Activated CD4-positive, alpha-beta T cell treated with anti-CD3 and anti-CD28 coated beads, Interleukin-10, Interleukin-2, amounts not matched to agents 100 ng/mL and 50 ng/mL, durations not matched to agents 16 hours and 8 hours (primary cell): ENCODE measurements at regions not wholly inside any gene's neighbourhood (a gene's known extent, or its start where the extent isn't known, plus 50 kb on each side); places are given as distances from the start of the nearest gene placed in this dataset.

Experiments used
- DNase-seq: peaks from one replicate; pipeline ENCODE4 v3.0.0-alpha.2; 2020

DNA sequence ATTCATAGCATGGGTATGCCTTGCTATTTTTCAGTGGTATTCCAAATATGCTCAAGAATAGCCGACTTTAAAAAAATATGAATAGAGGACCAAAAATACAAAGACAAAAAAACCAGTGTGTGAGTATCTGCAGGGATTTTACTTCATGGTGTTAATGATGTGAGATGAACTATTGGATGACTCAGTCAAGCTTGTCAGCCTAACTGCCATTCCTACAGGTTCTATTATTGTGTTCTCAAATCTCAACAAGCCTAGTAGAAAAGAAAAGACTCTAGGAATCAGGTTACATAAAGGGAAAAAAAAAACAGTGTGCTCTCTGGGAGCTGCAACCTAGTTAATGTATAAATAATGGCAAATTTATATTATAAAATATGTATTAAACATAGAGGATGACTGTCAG lies 588.4 kb upstream of the BTBD3 start:
- DNase-seq: no peak

- no peak for DNase-seq
These were observed 586.6 kb upstream of the BTBD3 start for GRCh38 chr20:11331096-11331495.

DNA sequence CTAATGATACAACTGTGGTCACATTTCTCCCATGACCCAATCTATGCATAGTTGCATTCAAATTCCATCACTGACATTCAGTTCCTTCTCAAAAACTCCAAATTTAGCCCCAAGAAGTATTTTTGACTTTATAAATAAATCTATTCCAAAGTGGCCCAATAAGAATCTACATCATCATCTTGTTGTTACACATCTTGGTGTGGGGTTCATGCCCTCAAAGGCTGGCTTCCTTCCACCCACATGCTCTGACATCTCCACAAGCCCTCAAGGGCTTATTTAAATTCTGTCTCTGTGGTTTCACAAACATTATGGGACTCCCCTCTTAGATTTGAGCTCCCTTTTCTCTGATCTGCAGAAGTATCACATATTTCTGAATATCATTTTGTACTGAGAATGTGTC lies 585.3 kb upstream of the BTBD3 start:
- no peak for DNase-seq

DNA sequence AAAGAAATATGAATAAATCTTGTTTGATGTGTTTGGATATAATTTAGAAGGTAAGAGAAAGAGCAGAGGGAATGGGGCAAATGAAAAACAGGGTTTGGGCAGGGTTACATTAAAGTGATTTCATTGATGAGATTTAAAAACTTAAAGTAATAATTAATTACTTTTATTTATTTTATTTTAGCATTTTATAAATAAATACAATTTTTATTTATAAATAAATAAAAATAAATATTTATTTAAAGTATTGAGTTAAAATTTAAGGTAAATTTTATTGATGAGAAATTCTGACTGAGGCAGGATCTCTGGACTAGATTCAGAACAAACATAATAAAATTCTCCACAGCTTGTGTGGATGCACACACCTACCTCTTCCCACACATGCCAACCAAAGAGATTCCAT lies 584.1 kb upstream of the BTBD3 start:
- no peak for DNase-seq

DNA sequence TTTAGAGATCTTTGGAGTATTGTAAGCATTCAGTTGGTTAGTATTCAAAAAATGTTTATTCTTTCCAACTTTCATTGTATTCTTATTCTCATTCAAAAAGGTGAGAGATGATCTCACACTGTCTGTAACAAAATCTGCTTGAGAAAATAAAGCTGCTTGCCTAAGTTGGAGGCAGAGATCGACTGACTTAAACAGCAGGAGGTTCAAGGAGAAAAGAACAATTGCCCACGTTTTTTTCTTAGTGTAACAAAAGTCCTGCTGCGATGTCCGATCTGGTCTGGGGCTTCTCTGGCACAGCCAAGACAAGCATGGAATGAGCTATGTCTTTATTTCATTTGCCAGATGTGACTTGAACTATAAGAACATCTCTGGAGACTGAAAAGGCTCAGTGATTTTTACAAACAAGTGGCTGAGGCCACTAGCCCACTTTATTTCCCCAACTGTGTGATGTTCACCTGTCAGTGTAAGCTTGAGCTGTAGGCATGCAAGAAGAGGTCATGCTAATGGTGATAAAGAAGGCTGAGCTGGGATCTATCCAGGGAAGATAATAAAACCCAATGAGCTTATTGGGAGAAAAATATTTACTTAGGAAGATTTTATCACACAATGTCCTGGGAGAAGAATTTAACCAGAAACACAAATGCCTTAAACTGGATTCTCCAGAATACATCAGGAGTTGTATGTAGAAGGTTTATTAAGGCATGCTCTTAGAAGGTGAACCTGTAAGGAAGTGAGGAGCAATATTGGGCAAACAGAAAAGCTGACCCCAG lies 580.1 kb upstream of the BTBD3 start:
- no peak for DNase-seq

DNA sequence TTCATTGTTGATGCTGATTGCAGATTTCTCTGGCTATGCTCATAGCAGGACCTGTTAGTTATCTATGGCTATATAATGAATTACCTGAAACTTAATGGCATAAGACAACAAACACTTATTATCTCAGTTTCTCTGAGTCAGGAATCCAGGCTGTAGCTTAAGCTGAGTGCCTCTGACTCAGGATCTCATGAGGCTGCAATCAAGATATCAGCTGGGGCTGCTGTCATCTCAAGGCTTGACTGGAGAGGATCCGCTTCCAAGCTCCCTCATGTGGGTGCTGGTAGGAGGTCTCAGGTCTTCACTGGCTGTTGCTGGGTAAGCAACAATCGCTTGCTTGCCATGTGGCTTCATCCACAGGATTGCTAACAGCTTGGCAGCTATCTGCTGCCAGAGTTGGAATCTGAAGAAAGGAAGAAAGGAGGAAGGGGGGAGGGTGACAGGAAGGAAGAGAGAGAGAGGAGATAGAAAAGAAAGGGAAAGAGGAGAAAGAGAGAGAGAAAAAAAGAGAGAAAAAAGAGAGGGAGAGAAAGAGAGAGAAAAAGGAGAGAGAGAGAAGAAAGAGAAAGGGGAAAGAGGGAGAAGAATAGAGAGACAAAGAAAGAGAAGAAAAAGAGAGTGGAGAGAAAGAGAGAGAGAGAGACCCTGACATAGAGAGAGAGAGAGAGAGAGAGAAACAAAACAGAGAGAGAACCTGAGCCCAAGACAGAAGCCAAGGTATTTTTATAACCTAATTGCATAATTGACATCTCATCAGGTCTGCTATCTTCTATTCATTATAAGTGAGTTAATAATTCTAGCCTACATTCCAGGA lies 579.0 kb upstream of the BTBD3 start:
- no peak for DNase-seq

DNA sequence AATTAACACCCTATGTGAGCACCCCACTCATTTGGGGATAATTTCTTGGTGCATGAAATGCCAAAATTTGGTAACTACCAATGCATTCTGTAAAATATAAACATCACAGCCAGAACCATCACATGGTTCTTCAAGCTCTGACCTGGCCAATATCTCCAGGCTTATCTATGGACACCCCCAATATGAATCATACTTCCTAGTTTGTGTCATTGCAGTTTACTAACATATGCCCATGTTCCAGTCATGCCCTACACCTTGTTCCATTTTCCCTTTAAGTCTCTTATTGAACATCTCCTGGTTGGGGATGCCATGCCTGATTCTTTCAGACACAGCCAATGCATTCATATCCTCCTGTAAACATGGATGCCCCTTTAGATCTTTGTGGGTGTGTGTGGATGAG lies 572.8 kb upstream of the BTBD3 start:
- DNase-seq: no peak

DNA sequence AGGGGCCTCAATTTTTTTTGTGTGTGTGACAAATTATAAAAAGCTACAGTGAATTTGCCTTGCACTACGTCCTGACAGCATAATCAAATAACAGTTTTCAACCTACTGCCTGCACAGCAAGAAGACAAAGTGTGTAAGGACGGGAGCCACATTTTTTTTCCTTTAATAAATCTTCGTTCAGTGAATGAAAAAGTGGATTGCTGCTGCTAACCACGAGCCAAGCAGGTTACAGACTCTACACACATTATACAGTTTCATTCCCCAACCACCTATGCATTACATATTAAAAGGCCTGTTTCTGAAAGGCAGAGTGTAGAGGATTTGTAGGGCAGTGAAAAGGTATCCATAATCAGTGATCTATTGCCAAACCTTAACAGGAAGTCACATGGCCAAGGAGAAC lies 570.0 kb upstream of the BTBD3 start:
- DNase-seq: no peak

DNA sequence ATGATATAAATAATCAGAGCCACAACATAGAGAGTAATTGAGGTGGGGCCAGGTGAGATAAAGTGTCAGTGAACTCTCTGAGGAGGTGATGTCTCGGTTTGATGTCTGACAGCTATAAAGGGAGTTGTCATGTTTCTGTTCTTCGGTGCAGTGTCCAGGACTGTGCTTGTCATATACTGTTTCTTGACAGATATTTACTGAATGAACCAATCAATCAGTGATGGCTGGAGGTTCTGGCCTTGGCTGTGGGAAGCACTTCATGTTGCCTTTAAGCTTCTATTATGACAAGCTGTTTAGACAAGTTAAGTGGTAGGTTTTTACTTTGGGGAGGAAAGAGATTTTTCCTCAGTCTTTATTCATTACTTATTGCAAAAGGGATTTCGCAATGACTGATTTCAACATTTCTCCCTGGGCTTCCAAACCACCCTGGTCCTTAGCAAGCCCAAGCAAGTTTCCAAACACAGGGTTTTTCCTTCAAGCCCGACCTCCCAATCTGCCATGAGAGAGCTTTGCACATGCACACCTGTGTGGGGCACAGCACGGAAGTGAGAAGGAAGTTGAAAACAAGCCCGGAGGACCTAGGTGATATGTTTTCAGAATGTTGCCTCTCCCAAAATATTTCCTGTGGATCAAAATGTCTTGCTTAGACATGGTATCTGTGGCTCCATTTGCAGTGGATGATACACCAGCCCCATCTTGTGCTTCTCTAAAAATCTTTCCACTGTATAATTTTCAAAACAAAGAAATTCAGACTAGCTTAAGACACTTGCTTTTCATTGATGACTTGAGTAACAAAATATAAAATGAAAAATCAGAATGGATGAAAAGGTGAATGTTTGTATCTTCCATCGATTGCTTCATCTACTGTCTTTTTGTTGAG lies 567.3 kb upstream of the BTBD3 start:
- no peak for DNase-seq

DNA sequence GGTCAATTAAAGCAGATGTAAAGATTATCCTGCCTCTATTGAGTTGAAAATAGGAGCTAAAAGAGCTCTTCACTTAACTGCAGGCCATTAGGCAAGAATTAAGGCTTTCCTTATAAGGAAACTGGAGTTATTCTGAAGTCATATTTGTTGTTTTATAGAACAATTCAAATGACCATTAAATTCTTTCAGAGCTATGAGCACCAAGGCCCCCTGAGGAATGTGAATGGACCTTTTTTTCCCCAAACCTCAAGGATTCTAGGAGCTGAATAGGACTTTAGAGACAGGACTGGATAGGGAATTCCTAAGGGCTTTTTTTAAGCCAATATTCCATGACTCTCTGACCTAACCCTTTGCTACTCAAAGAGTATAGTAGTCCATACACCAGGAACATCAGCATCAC lies 565.7 kb upstream of the BTBD3 start:
- DNase-seq: no peak

- DNase-seq: no peak
These were observed 562.8 kb upstream of the BTBD3 start for GRCh38 chr20:11354846-11355245.

- no peak for DNase-seq
These were observed 562.3 kb upstream of the BTBD3 start for GRCh38 chr20:11355345-11355744.

DNA sequence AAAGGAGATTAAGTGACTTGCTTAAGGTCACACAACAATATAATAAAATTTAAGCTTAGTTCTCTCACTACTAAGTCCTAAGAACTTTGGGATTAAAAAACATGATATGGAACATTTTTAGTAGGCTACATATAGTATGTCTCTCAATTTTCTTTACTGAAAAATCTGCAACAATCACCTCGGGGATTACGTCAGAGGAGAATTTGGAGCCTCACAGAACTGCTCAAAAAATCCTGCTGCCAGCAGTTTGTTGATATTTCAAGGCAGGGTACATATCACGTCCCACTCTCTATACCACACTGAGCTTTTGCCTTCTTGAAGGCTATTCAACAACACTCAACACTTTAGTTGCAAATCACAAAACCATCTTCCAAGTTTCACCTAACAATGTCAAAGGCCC lies 561.6 kb upstream of the BTBD3 start:
- DNase-seq: no peak

DNA sequence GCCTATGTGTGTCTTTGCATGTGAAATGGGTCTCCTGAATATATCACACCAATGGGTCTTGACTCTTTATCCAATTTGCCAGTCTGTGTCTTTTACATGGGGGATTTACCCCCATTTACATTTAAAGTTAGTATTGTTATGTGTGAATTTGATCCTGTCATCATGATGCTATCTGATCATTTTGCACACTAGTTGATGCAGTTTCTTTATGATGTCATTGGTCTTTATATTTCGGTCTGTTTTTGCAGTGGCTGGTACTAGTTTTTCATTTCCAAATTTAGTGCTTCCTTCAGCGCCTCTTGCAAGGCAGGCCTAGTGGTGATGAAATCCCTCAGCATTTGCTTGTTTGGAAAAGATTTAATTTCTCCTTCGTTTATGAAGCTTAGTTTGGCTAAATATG lies 555.2 kb upstream of the BTBD3 start:
- DNase-seq: no peak

GRCh38 chr20:11364736-11365135 lies 553.0 kb upstream of the BTBD3 start:
- DNase-seq: no peak

GRCh38 chr20:11366660-11367059 lies 551.0 kb upstream of the BTBD3 start:
- no peak for DNase-seq

- no peak for DNase-seq
These were observed 549.2 kb upstream of the BTBD3 start for GRCh38 chr20:11368499-11368898.

GRCh38 chr20:11368965-11369711 lies 548.6 kb upstream of the BTBD3 start:
- no peak for DNase-seq

DNA sequence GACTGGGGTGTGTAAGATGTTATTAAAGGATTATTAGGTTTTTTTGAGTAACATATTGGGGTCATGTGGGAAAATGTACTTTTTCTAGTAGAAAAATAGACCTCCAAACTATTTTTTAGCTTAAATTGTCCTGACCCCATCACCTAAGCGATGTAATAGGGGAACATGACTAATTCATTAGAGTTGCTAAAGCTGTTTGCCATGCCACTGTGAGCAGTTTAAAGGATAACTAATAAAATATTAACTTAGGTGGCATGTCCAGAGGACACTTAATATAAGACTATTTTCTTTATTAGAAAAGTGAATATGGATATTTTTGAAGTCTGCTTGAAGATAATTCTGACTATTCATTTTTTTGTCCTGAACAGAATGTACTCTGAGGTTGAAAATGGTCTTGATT lies 545.9 kb upstream of the BTBD3 start:
- no peak for DNase-seq

DNA sequence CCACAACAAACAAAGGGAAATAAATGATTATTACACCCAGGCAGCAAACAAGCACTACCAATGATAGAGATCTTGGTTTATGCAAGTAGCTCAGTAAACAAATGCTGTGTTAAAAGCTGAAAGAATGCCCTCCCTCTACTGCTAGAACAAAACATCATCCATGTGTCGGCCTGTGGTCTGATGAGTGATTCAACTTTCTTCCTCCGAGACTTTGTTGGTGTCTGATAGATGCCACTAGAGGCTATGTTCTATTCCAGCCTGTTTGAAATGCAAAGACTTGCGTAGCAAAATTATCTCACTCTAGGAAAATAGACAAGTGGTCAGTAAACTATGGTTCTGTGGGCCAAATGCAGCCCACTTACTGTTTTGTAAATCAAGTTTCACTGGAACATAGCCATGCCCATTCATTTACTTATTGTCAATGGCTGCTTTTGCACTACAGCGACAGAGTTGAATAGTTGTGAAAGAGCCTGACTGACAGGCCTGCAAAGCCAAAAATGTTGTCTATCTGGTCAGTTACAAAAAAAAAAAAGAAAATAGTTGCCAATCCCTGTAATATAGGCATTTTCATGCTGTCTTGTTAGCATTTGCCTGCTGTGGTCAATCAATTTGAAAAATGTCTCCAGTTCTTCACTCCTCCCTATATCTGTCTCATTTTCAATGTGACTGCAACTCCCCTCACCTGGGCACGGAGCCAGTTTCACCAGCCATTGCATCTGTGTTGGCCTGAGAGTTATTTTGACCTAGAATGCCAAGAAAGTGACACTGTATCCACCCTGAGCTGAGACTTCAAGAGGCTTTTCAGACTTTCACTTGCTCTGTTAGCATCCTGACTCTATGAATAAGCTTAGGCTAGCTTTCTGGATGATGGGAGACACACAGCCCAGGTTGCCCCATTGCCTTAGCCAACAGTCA lies 544.6 kb upstream of the BTBD3 start:
- DNase-seq: no peak

DNA sequence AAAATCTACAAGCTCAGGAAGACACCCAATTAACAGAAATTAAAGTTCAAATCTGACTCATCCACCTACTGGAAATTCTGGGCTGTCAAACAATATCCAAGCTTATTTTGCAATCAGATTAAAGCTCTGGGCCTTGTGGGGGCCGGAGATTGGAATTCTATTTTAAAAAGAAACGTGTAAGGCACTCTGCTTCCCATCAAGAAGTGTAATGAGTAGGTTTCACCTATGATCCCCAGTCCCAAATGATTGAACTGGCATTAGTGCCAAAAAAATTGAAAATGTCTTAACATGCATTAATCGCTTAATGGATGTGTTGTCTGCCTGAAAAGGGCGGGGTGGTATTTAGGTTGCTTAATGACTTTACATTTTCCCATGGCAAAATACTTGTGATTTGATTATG lies 542.4 kb upstream of the BTBD3 start:
- DNase-seq: no peak

DNA sequence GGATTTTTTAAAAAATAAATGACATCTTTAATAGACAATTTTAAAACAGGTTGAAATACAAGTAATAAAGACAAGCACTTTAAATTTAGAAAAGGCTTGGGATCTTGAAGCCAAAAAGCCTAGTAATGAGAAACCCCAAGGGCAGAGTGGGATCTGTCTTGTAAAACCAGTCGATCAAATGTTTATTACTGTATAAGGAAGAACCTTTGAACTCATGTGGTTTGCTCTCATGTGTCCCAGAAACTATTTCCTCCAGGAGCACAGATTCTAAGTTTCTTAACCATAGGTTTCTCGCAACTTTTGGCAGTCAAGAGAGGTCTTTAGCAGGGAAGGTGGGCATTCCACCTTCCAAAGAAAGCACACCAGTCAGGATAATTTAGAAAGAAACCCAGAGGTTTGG lies 541.7 kb upstream of the BTBD3 start:
- no peak for DNase-seq
